ENCODE measurements at regions not wholly inside any gene's neighbourhood (a gene's known extent, or its start where the extent isn't known, plus 50 kb on each side); places are given as distances from the start of the nearest gene placed in this dataset.
"Not testable (repeated sequence)": the region's sequence is repeated elsewhere in the genome, so short reads cannot be mapped to it uniquely, and the experiment has no call there.

GRCh38 chr1:213415691-213416380 lies 364.8 kb downstream of the RPS6KC1 start:
- in situ Hi-C loops (cut with HindIII; ENCODE audit: low sequenced_read_pairs) = no loop called here

- in situ Hi-C loops (cut with HindIII; ENCODE audit: low sequenced_read_pairs) = no loop called here
Measured at GRCh38 chr1:213416461-213417224, 365.6 kb downstream of the RPS6KC1 start.

GRCh38 chr1:213417225-213417820 lies 366.3 kb downstream of the RPS6KC1 start:
- in situ Hi-C loops (cut with HindIII; ENCODE audit: low sequenced_read_pairs) = no loop called here

GRCh38 chr1:213417846-213418245 lies 366.8 kb downstream of the RPS6KC1 start:
- in situ Hi-C loops (cut with HindIII; ENCODE audit: low sequenced_read_pairs) = no loop called here

GRCh38 chr1:213418268-213419071 lies 367.4 kb downstream of the RPS6KC1 start:
- in situ Hi-C loops (cut with HindIII; ENCODE audit: low sequenced_read_pairs) = no loop called here

- in situ Hi-C loops (cut with HindIII; ENCODE audit: low sequenced_read_pairs) = no loop called here
Measured at GRCh38 chr1:213419401-213420030, 368.5 kb downstream of the RPS6KC1 start.

- in situ Hi-C loops (cut with HindIII; ENCODE audit: low sequenced_read_pairs) = not testable (repeated sequence)
Measured at GRCh38 chr1:213421178-213421577, 370.1 kb downstream of the RPS6KC1 start.

GRCh38 chr1:213423041-213423440 lies 372.0 kb downstream of the RPS6KC1 start:
- in situ Hi-C loops (cut with HindIII; ENCODE audit: low sequenced_read_pairs) = no loop called here

GRCh38 chr1:213423605-213424004 lies 372.6 kb downstream of the RPS6KC1 start:
- in situ Hi-C loops (cut with HindIII; ENCODE audit: low sequenced_read_pairs) = no loop called here

- in situ Hi-C loops (cut with HindIII; ENCODE audit: low sequenced_read_pairs) = no loop called here
Measured at GRCh38 chr1:213425376-213426030, 374.5 kb downstream of the RPS6KC1 start.

- in situ Hi-C loops (cut with HindIII; ENCODE audit: low sequenced_read_pairs) = no loop called here
Measured at GRCh38 chr1:213429642-213430041, 378.6 kb downstream of the RPS6KC1 start.

- in situ Hi-C loops (cut with HindIII; ENCODE audit: low sequenced_read_pairs) = no loop called here
Measured at GRCh38 chr1:213435715-213436114, 384.7 kb downstream of the RPS6KC1 start.

GRCh38 chr1:213438339-213438738 lies 387.3 kb downstream of the RPS6KC1 start:
- in situ Hi-C loops (cut with HindIII; ENCODE audit: low sequenced_read_pairs) = no loop called here

- in situ Hi-C loops (cut with HindIII; ENCODE audit: low sequenced_read_pairs) = no loop called here
Measured at GRCh38 chr1:213439703-213440102, 388.7 kb downstream of the RPS6KC1 start.

- in situ Hi-C loops (cut with HindIII; ENCODE audit: low sequenced_read_pairs) = no loop called here
Measured at GRCh38 chr1:213440766-213441165, 389.7 kb downstream of the RPS6KC1 start.

GRCh38 chr1:213443415-213443814 lies 392.4 kb downstream of the RPS6KC1 start:
- in situ Hi-C loops (cut with HindIII; ENCODE audit: low sequenced_read_pairs) = no loop called here

GRCh38 chr1:213444224-213444623 lies 393.2 kb downstream of the RPS6KC1 start:
- in situ Hi-C loops (cut with HindIII; ENCODE audit: low sequenced_read_pairs) = no loop called here

GRCh38 chr1:213446496-213446895 lies 395.5 kb downstream of the RPS6KC1 start:
- in situ Hi-C loops (cut with HindIII; ENCODE audit: low sequenced_read_pairs) = no loop called here

GRCh38 chr1:213448360-213448759 lies 397.3 kb downstream of the RPS6KC1 start:
- in situ Hi-C loops (cut with HindIII; ENCODE audit: low sequenced_read_pairs) = no loop called here

GRCh38 chr1:213448776-213449175 lies 397.7 kb downstream of the RPS6KC1 start:
- in situ Hi-C loops (cut with HindIII; ENCODE audit: low sequenced_read_pairs) = no loop called here

Measured in endothelial cell of hepatic sinusoid (primary cell).